OCI-LY1 (cell line): ENCODE measurements at regions not wholly inside any gene's neighbourhood (a gene's known extent, or its start where the extent isn't known, plus 50 kb on each side); places are given as distances from the start of the nearest gene placed in this dataset.

ENCODE experiments used
- CTCF ChIP-seq: fragments of 200-600 bp; sonication (generic), shearing (Covaris generic); IDR thresholded peaks from 2 replicates; pipeline ENCODE4 v1.5.1; 2017; ENCODE audit warnings: mild to moderate bottlenecking, antibody characterized with exemption, low read length, moderate library complexity, mixed read lengths
- EZH2 ChIP-seq: fragments of 200-600 bp; sonication (generic), shearing (Covaris generic); IDR thresholded peaks from 2 replicates; pipeline ENCODE4 v1.8.0; 2017; ENCODE audit warnings: borderline replicate concordance, mixed run types, mild to moderate bottlenecking, antibody characterized with exemption, low read length, moderate library complexity, mixed read lengths

- TF ChIP-seq CTCF (no peak), EZH2 (no peak)
Observed at GRCh38 chr11:104668797-104669463, 229.3 kb downstream of the CASP12 start.
